ENCODE measurements at regions not wholly inside any gene's neighbourhood (a gene's known extent, or its start where the extent isn't known, plus 50 kb on each side); places are given as distances from the start of the nearest gene placed in this dataset.
A peak's percentile ranks its signal among the peaks of the same experiment; 100 is the strongest.

DNA sequence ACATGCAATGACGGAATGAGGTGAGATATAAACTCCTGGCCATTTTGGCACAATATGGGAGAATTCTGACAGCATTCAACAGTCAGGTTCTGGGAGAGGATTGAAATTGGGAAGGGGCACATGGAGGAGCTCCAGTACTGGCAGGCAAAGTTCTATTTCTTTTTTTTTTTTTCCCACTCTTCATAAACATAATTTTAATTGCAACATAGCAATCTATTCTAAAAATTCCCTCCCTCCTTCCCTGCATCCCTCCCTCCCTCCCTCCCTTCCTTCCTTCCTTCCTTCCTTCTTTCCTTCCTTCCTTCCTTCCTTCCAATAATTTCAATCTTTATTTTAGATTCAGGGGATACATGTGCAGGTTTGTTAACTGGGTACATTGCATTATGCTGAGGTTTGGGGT, 93.2 kb downstream of the PTCSC3 start:
- no peak for ATAC-seq
- DNase-seq = no peak

DNA sequence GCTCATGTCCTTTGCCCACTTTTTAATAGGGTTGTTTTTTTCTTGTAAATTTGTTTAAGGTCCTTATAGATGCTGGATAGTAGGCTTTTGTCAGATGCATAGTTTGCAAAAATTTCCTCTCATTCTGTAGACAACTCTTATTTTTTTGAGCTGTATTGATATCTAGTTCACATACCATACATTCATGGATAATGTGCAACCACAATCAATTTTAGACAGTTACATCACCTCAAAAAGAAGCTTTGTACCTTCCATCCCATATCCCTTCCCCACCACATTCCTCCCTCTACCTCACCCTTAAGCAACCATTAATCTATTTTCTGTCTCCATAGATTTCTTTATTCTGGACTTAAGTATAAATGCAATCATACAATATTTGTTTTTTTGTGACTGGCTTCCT, 98.4 kb downstream of the PTCSC3 start:
- no peak for ATAC-seq

DNA sequence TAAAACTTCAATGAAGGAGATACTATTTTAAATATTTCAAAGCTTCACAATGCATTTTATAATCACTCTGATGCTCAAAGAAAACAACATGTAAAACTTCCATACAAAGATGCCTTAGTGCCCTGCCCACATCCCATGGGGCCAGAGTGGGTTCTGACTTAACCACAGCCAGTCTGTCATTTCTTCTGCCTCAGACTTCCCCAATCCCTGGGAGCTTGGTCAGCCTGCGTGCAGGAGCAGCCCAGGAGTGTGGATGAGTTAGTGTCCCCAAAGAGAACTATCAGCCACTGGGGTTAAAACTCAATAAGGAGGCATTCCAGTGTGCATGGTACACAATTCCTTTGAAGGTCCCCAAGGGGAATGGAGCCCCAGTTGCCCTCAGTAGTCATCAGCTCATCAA, 100.3 kb downstream of the PTCSC3 start:
- ATAC-seq (no peak), DNase-seq (no peak)

More for the DNA sequence above, 98.4 kb downstream of the PTCSC3 start:
- no peak for DNase-seq

DNA sequence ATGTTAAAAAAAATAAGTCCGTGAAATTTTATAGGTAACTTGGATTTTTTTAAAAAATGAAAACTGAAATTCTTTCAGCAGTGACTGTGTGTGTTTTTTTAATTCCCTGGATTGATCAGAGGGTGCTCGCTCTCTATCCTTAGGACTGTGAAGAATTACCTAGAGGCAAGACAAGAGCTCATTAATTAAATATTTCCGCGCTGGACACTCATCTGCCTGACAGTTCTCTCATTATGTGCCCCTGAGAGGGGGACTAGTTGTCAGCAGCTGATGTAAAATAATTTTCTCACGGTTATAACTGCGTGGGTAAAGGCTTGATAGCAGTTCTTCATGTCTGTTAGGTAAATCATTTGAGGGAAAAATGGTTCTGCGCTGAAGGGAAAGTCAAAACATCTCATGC, 101.3 kb downstream of the PTCSC3 start:
- ATAC-seq (no peak), DNase-seq (no peak)

DNA sequence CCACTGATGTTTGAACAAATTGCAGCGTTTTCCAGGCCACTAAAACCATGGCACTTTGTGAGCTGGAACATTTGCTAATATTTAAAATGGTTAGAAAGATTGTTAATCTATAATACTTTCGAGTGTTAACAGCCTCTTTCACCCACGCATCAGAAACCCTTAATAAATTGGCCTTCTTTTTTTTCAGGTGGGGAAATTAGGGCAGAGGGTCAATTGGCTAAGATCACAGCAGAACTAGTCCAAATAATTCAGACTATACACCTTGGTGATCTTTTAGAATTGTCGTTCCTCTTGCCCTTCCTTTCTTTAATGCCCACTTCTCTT, 105.8 kb downstream of the PTCSC3 start:
- ATAC-seq (no peak), DNase-seq (no peak)

DNA sequence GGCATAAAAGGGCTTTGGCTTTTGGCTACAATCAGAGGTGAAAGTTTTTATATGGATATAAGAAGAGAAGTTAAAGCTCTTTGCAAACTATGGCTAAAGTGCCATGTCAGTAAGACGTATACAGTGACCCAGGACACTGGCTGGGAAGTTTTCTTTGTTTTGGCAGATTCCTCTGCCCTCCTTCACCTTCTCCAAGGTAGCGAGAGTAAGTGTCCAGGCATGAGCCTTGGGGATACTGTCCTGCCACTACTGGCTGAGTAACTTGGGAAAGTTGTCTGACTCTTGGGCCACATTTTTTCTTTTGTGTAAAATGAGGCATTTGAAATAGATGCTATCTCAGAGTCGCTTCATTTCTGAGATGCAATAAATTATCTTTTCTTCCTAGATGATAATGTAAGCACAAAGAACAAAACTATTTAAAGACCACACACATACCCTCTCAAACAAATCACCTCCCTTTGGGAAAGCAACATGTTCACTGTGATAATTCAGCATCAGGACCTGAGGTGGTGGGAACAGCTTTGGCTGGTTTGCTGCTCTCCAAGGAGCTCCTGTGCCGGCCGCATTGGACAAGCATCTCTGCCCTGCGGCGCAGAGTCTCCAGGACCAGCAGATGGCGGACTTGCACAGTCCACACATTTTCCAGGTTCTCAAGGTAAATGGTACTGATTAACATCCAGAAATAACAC, 106.3 kb downstream of the PTCSC3 start:
- DNase-seq = peak; percentile 55
- ATAC-seq = peak; percentile 60

DNA sequence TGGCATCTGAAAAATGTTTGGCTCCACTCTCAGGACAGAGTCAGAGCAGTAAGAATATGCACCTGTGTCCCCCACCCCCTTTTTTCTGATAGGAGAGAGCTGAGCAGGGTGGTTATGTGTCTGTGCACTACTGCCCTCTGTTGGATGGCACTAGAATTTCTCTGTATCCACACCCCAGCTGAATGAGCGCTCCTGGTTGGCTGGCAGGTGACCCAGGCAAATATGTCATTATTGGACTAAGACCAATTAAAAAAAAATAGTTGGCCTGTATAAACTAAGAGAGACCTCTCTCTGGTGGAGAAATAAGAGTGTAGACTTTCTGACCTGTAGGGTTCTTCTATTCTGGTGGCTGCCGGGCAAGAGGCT, 107.0 kb downstream of the PTCSC3 start:
- ATAC-seq = peak; percentile 66
- DNase-seq = peak; percentile 31

DNA sequence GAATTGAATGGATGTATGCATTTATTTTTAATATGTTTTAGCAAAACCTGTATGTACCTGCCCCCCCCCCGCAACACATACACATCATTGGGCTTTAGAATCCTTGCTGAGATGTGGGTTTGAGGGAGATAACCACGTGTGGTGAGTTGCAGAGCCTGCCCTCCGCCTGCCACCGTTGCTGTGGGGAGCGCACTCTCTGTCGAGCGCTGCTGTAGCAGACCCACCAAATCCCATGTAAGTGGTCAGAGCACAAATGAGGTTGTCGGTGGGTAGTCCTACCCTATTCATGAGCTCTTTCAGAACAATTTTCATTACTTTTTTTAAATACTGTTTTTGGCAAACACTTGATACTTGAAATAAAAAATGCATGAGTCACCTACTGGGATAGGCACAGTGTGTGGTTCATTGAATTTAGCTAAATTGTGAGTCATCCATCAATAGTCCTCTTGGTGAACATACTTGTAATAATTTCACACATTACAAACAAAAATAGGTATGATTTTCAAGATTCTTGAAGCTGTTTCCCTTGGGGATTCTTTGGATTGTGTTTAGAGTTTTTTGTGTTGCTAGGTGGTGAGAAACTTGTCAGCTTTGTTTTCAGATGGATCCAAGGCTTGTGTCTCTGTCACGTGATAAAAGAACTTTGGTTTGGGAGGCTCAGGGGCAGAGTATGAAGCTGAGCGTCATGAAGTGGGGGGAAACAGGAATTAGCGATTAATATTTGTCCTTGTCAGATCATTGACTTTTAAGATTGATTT, 107.6 kb downstream of the PTCSC3 start:
- no peak for DNase-seq
- no peak for ATAC-seq

DNA sequence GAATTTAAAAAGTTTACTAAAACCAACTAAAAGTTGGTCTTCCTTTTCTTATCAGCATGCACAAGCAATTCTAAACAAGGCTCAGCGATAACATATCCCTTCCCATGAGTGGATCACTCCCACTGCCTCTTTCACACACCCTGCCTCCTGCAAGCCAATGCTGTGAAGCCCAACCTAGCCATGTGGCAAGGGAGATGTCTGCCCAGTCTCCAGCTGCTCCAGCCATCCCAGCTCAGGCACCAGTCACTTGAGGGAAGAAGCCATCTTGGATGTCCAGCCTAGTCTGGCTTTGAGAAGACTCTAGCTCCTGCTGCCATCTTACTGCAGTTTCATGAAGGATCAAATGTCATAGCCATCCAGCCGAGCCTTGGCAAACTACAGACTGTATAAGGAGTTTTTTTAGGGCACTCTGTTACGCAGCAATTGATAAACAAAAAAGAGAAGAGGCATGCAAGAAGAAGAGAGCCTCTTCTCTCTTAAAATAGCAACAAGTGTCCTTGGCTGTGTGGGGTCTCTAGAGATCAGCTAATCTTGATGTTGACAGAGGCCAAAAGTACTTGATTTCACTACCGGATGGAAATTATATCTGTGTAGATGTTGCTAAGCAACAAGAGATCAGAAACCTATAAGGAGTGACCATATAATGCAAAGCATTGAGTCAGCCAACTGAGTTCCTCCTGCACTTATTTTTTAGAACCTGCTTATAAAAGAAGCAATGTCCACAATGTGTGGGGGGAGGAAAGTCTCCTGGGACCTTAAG, 108.9 kb downstream of the PTCSC3 start:
- ATAC-seq (no peak), DNase-seq (no peak)

DNA sequence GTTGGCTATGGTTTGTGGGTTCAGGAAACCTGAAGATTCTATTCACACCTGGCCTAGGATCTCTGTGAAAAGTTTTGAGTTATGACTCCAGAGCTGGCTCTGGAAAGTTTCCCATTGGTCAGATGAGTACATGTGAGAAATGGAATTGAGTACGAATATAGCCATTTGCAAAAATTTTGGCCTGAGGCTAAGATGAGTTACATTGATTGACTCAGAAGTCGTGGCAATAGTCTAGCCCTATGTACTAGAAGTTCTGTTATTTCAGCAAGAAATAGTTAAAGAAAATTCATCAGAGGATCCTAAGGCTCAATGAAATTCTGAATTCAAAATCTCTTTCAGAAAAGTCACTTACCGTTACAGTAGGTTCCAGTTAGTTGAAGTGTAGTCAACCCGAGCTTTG, 109.9 kb downstream of the PTCSC3 start:
- DNase-seq (no peak), ATAC-seq (no peak)

DNA sequence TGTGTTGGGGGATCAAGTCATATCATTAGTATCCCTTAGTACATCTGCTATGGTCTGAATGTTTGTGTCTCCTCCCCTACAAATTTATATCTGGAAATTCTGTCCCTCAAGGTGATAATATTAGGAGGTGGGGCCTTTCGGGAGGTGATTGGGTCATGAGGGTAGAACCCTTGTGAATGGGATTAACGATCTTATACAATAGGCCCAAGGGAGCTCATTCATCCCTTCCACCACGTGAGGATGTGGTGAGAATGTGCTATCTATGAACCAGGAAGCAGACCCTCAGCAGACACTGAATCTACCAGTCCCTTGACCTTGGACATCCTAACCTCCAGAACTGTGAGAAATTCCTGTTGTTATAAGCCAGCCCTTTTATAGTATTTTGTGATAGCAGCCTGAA, 110.7 kb downstream of the PTCSC3 start:
- ATAC-seq (no peak), DNase-seq (no peak)

DNA sequence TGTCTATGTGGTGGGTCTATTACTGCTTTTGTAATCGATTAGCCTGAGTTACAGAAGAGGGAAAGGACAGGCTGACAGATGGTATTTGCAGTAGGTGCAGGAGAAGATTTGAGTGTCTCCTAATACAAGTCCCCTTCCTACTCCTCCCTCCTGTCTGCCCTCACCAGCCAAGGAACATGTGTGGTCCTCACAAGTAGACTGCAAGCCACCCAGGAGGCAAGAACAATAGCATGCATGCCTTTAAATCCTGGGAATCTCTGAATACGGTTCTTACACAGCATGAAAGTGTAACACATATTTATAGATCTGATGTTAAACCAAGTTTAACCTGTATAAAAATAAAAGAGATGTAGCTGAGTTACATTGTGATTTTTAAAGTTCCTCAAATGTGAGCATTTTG, 117.0 kb downstream of the PTCSC3 start:
- no peak for ATAC-seq

DNA sequence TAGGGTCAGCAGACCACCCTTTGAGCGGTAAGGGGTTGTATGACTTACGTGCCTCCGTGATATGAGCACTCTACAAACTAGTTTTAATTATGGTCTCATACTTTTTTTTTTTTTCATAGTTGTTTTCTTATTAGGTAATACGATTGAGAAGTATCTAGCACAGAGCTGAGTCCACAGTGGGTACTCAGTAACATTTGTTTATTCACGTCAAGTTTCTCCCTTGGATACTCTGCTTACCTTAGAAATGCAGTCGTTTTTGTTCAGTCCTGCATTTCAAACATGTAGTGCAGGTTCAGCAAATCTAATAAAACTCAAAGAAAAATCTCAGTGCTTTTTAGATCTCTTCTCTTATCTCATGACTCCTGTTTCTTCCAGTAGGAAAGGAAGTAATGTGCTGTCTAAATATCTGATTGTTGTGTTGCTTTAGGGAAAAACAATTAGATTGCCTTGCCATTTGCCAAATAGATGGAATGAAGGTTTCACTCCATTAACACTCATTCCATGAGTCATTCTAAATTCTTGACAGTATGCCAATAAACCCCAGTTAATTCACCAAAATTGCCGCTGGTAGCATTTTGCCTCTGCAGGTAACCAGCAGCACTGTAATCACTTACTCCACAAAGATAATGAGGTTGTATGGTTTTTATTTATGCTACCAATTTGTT, 118.9 kb downstream of the PTCSC3 start:
- ATAC-seq (no peak), DNase-seq (no peak)

More for the DNA sequence above, 117.0 kb downstream of the PTCSC3 start:
- no peak for DNase-seq

DNA sequence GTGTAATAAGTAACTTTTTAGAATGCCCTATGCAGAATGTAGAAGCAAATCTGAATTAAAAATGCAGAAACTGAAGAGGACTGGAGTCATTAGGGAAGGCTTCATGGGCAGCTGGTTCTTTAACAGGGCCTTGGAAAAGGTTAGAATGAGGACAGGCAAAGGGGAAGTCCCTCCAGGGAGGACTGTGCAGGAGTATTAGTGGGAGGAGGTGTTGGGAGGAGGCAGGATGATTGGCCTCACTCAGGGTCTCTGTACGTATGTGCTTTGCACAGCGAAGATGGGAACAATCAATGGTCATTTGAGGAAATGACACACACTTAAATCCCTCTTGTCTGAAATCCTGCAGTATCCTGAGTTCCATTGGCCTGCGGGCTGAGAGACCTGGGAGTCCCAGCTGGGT, 119.7 kb downstream of the PTCSC3 start:
- ATAC-seq (no peak), DNase-seq (no peak)

DNA sequence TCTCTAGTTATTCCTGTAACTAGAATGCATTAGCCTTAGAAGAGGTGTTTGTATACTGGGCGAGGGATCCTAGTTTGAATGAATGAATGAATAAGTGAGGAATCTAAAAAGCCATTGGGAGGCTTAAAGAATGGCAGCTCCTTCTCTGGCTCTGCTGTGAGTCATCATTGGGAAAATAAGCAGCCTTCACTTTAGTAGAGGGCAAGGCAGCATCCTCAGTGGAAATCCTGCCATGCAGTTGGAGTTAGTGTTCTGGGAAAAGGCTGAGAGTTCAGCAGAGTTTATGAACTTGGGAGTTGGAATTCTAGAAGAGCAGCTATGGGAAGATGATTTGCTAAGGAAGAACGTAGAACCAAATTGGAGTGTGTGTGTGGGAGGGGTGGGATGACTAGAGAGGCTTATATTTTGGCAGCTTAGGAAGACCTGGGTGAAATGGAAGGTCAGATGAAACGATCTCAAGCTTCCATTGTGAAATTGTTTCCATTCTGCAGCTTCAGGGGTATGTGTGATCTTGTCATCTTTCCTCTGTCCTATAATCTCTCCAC, 120.8 kb downstream of the PTCSC3 start:
- DNase-seq = no peak
- ATAC-seq = no peak

DNA sequence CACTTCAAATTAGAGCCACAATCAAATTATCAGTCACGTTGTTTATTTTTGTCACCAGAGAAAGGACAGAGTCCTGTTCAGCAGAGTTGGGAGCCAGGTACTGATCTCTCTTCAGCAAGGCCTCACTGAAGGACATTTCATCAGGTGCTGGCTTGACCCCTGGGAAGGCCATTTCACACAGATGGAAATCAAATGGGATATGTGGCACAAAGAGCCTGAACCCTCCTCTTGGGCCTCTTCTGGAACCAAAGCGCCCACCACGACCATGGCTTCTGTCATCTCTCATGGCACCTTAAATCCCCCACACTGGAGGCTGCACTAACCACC, 121.5 kb downstream of the PTCSC3 start:
- DNase-seq = no peak
- no peak for ATAC-seq

DNA sequence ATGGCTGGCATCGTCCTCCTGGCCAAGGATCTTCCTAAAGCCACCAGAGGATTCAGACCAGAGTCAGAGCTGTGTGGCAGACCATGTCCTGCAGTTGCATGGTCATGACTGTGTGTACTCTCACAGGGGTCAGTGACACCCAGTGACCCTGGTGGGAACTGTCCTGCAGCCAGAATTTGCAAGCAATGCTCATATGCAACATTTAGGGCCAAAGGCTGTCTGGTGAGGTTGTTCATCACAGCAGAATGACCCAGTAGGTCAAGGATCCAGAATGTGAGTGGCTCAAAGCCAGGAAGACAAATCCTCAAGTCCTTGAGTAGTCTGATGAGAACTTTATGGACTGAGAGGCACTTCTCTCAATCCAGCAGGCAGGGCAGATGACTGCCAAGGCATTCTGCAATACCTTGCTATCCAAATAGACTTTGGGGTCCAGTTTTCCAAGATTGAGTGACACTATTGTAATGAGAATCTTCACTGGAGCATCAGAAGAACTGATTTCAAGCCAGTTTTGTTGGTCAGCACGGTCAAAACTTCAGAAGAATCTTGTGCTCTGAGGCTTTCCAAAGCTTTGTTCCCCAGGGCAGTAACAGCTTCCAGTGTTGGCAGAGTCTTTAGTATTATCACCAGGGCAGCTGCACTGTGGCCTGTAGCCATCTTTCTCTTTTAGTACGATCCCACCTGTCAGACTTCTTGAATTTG, 122.0 kb downstream of the PTCSC3 start:
- DNase-seq (no peak), ATAC-seq (no peak)

DNA sequence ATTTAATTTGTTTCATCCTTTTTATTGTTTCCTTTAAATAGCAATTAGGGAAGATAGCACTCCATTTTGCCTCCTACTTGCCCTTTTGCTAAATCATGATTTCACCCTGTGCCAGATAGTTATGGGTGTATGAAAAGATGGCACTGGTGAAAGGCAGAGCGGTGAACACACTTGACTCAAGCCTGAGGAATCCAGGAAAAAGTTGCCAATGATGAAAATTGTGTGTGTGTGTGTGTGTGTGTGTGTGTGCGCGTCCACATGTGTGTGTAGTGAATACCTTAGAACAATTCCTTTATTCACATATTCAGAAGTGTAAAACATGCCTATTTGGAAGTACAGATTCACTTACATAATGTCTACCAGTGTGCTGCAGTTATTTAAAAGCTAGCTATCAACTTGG, 123.8 kb downstream of the PTCSC3 start:
- DNase-seq (no peak), ATAC-seq (no peak)

DNA sequence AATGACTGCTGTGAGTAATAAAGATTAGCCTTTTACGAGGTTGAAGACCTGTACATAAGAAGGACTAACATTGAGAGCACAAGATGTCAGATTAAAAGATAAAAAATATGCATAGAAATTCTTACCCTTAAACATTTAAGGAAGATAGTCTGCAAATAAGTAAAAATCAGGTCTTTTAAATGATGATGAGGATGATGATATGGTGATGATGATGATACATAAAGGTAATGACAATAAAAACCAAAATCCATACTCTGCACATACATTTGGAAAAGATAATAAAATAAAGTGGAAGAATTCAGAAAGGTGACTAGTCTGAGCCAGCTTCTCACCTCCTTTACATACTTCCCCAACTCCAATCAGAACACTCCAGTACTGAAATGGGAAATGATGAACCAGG, 124.5 kb downstream of the PTCSC3 start:
- no peak for DNase-seq
- ATAC-seq = no peak

DNA sequence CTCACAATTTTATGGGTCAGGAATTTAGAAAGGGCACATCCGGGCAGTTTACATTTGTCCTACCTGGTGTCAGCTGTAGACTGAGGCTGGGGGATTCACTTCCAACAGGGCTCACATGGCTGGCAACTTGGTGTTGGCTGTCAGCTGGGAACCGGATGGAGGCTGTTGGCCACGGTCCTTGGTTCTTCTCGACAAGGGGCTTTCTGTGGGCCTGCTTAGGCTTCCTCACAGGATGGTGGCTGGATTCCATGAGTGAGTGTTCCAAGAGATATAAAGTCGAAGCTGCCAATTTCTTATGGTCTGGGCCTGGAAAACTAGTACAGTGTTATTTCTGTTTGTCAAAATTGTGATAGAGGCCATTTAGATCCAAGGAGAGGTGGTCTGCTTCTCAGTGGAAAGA, 127.9 kb downstream of the PTCSC3 start:
- ATAC-seq = no peak

DNA sequence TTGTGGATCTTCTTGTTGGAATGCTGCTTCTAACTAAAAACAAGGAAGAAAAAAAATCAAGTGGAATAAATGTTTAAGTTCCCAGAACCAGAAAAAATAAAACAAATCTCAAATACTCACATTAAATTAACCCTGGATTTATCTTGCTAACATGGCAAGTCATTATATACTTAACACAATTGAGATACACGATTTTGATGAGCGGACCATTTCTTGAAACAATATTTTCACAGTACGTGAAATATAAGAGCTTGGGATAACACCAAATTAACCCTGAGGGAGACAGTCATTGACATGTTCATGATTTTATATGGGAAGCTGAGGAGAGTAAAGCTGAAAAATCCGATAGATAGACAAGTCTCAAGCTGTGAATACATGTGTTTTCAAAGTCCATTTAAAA, 128.6 kb downstream of the PTCSC3 start:
- ATAC-seq = no peak
- DNase-seq = no peak

More for the DNA sequence above, 127.9 kb downstream of the PTCSC3 start:
- DNase-seq = no peak

DNA sequence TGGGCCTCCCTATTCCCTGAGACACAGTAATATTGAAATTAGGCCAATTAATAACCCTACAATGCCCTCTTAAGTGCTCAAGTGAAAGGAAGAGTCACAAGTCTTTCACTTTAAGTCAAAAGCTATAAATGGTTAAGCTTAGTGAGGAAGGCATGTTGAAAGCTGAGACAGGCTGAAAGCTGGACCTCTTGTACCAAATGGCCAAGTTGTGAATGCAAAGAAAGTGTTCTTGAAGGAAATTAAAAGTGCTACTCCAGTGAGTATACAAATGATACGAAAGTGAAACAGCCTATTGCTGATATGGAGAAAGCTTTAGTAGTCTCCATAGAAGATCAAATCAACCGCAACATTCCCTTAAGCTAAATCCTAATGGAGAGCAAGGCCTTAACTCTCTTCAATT, 140.8 kb downstream of the PTCSC3 start:
- no peak for DNase-seq
- no peak for ATAC-seq

Data from stimulated activated naive CD8-positive, alpha-beta T cell treated with anti-CD3 and anti-CD28 coated beads, Interleukin-15, Interleukin-2, amounts not matched to agents 100 U/mL and 50 U/mL, for 24 hours (primary cell).